GM19468 (cell line): ENCODE measurements at regions not wholly inside any gene's neighbourhood (a gene's known extent, or its start where the extent isn't known, plus 50 kb on each side); places are given as distances from the start of the nearest gene placed in this dataset.
"Not testable (repeated sequence)": the region's sequence is repeated elsewhere in the genome, so short reads cannot be mapped to it uniquely, and the experiment has no call there.

ENCODE experiments used
- ATAC-seq: cut with Tn5 transposase; IDR thresholded peaks from one replicate; pipeline ENCODE4 v1.9.1; 2021; ENCODE audit warnings: mild to moderate bottlenecking, moderate library complexity, moderate number of reproducible peaks; ENCODE audit not compliant: unreplicated experiment; ENCODE audit errors: extremely low read depth

GRCh38 chr13:109412283-109412901 lies 374.0 kb downstream of the IRS2 start:
- no peak for ATAC-seq

- no peak for ATAC-seq
These were observed 375.5 kb downstream of the IRS2 start for GRCh38 chr13:109410868-109411267.

DNA sequence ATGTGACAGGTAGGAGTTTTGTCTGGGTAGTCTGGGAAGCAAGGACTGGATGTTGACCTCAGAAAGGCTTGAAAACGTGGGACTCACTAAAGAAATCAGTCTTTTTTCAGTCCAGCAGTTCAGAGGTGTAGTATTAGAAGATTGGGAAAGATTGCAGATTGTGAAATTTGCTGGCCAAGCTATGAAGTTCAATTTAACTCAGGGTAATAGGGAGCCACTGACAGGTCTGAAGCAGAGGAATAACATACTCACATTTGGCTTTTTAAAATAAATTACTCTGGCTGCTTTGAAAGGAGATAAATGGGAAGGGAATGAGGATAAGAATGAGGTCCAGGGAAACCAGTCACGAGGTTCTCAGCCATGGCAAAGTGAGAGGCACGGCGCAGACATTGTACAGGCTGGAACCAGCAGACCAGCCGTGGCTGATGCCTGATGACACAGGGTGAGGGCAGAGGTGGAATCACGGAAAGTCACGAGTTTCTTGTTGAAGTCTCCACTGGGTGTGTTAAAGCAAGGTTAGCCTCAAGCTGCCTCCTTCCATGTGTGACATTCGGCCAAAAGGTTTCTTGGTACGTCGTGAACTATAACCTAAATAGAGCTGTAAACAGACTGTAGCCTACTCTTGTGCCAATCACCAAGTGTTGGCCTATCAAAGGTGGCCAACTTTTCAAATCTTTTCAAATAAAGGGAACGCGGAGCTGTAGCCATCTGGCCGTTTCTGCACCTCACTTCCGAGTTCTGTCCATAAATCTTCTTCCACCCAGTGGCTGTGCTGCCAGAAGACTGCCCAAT lies 377.6 kb downstream of the IRS2 start:
- no peak for ATAC-seq

DNA sequence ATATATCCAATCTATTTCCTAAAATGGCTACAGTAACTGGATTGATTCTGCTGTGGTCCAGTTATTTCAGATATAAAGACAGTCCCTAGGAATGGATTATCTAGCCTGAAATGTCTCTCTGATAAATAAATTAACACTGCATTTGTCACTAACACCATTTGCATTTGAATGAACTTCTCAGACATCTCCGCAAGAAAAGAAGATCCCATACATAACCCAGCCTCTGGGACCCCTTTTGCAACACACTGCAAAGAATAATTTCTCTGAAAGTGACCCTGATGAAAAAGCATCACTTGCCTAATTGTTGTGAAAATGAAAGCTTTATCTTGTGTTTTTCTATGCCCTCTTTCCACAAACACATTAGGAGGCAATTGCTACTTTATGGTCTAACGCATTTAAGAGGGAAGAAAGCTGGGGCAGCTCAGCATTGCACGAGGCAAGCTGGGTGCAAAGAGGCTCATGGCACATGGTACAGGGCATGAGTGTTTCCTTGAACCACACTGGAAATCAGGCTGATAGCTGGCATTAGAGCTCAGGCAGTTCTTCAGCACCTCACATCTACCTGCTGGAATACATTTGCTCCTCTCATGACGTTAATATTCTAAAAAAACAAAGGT lies 379.9 kb downstream of the IRS2 start:
- no peak for ATAC-seq

- no peak for ATAC-seq
These were observed 383.4 kb downstream of the IRS2 start for GRCh38 chr13:109403012-109403421.

- no peak for ATAC-seq
These were observed 384.5 kb downstream of the IRS2 start for GRCh38 chr13:109401891-109402290.

DNA sequence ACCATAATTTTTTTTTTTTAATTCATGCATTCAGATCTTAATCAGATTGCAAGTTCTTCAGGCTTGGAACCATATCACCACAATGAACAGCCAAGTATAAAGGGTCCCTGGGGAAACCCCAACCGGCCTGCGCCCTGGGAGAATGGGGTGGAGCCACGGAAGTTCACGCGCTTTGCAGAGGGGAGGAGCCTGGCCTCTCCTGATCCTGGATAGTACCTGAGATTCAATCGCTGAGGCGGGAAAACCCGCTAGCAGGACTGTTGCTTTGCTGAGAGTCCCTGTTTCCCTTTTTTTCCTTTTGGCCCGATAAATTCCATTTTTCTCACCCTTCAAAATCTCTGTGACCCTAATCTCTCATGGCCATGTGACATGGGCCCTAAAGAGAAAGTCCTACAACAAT lies 385.1 kb downstream of the IRS2 start:
- no peak for ATAC-seq

- ATAC-seq: no peak
These were observed 385.6 kb downstream of the IRS2 start for GRCh38 chr13:109400624-109401257.

DNA sequence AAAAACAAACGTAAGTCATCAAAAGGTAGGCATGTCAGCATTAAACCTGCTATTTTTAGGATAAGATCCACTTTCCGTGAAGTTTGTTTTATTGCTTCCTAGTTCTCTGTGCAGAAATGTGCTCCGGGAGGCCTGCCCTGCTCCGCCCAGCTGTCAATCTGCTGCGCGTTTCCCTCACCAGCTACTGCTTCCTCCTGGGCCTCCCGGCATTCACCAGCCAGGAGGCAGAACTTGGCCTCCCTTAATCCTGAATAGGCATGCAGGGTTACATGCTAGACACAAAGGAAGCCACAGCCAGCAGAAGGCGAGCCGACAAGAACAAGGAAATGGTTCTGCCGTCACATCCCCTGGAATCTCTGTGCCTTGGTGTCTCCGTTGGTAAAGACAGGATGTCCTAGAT lies 386.2 kb downstream of the IRS2 start:
- ATAC-seq: no peak

DNA sequence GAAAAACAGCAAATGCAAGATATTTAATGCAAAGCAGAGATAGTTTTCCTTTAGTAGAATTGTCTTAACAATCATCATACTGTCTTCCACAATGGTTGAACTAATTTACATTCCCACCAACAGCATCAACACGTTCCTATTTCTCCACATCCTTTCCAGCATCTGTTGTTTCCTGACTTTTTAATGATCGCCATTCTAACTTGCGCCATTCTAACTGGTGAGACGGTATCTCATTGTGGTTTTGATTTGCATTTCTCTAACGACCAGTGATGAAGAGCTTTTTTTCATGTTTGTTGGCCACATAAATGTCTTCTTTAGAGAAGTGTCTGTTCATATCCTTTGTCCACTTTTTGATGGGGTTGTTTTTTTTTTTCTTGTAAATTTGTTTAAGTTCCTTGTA lies 388.3 kb downstream of the IRS2 start:
- not testable (repeated sequence) for ATAC-seq

DNA sequence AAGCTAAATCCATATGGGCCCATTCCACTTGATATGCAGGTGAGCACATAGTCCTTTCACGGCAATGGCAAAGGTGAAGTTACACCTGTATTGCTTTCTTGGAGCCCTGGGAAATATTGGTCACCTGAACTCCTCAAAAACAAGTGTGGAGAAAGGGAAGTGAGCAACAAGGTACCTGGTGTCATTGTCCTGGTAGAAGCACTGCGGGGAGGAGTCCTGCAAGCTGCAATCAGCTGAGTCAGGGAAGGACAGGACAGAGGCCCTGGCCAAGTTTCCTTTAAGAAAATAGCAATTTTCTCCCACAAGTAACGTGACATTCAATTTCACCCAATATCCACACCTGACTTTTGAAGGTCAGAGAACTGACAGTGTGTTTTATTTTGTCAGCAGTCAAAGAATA lies 389.1 kb downstream of the IRS2 start:
- ATAC-seq: no peak

DNA sequence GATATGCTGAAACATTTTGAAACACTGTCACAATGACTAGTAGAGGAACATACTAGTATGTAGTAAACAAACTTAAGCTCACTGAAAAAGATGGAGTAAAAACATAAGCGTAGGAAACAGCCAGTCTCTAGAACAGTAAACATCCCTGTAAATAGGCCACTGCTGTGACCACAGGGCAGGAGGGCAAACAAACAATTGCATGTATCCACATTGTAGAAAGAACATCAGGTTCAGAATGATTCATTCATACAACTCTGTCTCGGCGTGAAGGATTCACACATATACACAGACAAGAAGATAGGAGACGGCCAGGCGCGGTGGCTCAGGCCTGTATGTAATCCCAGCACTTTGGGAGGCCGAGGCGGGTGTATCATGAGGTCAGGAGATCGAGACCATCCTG lies 390.1 kb downstream of the IRS2 start:
- ATAC-seq: no peak

- ATAC-seq: no peak
These were observed 391.4 kb downstream of the IRS2 start for GRCh38 chr13:109395014-109395413.

- ATAC-seq: no peak
These were observed 391.9 kb downstream of the IRS2 start for GRCh38 chr13:109394311-109394988.

DNA sequence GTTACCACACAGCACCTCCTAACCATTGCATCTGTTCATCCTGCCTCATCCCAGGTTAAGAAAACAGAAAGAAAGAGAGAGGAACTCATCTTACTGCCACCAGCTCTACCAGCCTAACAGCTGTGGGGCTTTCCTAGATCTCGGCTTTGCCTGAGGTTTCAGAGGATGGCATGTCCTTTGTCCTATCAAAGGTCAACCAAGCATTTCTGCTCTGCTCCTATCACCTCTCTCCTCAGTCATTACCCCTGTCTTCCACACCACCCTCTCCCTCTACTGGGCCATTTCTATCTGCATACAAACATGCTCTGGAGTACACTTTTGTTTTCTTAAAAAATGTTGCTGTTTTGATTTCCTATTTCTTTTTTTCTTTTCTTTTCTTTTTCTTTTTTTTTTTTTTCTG lies 393.3 kb downstream of the IRS2 start:
- no peak for ATAC-seq

DNA sequence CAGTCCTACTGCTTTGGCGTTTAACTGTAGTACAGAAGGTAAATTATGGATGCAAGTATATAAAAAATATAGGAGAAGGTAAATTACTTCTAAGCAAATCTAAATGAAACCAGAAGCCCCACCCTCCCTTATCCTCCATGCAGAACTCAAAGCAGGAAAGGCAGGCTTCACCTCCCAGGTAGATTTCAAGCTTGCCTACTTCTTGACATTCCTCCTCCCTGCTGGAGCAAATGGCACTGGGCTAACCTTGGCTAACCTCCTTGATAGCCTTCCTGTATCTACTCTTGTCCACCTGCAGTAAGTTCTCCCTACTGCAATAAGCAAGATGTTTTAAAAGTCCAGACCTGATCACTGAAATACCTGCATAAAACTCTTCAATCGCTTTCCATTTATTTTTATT lies 396.0 kb downstream of the IRS2 start:
- no peak for ATAC-seq

DNA sequence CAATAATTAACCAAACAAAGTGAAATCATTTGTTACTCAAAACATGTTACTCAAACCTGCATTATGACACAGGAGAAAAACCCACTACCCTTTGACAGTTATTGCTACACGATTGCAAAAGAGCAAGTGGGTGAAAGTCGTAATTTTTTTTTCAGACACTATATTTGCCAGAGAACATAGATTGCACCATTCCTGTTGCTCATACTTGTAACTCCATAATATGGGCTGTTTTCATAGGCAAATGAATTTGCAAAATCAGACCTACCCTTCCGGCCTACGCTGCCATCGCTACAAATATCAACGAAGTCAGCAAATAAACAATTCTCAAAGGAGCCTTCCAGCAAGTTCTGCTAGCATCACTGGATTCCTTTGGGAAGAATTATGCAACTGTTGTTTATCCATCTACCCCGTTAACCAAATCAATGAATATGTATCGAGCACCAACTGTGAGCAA lies 396.5 kb downstream of the IRS2 start:
- ATAC-seq: no peak

DNA sequence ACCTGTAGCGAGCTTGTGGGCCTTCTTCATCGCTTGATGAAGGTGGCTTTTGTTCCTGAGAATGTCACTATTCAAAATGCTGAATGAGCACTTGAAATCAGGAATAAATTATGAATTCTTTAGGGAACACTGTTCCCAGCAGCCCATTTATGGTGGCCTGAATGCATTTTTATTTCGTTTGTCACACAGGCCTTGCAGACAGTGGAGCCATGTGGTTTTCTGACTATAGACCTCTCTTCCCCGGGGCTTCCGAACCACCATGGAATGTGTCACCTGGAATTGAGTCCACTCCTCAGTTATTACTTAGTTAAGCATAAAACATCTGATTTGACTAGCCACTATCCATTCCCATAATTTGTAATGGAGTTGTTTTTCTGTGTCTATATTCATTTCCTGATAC lies 396.9 kb downstream of the IRS2 start:
- no peak for ATAC-seq

- no peak for ATAC-seq
These were observed 398.9 kb downstream of the IRS2 start for GRCh38 chr13:109387471-109387870.

GRCh38 chr13:109385242-109385560 lies 401.2 kb downstream of the IRS2 start:
- no peak for ATAC-seq
